ENCODE measurements at regions not wholly inside any gene's neighbourhood (a gene's known extent, or its start where the extent isn't known, plus 50 kb on each side); places are given as distances from the start of the nearest gene placed in this dataset.

- DNase-seq: no peak
These were observed 346.8 kb upstream of the POU3F2 start for GRCh38 chr6:98487612-98488011.

- DNase-seq: no peak
These were observed 336.1 kb upstream of the POU3F2 start for GRCh38 chr6:98498144-98498775.

- DNase-seq: no peak
These were observed 335.5 kb upstream of the POU3F2 start for GRCh38 chr6:98498866-98499265.

- DNase-seq: no peak
These were observed 320.2 kb upstream of the POU3F2 start for GRCh38 chr6:98514073-98514720.

GRCh38 chr6:98514796-98515195 is 319.6 kb upstream of the POU3F2 start:
- no peak for DNase-seq

- DNase-seq: no peak
These were observed 318.2 kb upstream of the POU3F2 start for GRCh38 chr6:98516206-98516605.

GRCh38 chr6:98516866-98517265 is 317.5 kb upstream of the POU3F2 start:
- no peak for DNase-seq

- no peak for DNase-seq
These were observed 308.5 kb upstream of the POU3F2 start for GRCh38 chr6:98525860-98526259.

- no peak for DNase-seq
These were observed 307.9 kb upstream of the POU3F2 start for GRCh38 chr6:98526465-98526864.

GRCh38 chr6:98529364-98529763 is 305.0 kb upstream of the POU3F2 start:
- DNase-seq: no peak

- DNase-seq: no peak
These were observed 303.6 kb upstream of the POU3F2 start for GRCh38 chr6:98530732-98531131.

GRCh38 chr6:98532004-98532403 is 302.4 kb upstream of the POU3F2 start:
- DNase-seq: no peak

GRCh38 chr6:98539741-98540140 is 294.6 kb upstream of the POU3F2 start:
- no peak for DNase-seq

- DNase-seq: no peak
These were observed 288.0 kb upstream of the POU3F2 start for GRCh38 chr6:98546376-98546775.

- no peak for DNase-seq
These were observed 287.2 kb upstream of the POU3F2 start for GRCh38 chr6:98547151-98547550.

GRCh38 chr6:98547634-98548033 is 286.7 kb upstream of the POU3F2 start:
- no peak for DNase-seq

GRCh38 chr6:98548301-98548700 is 286.1 kb upstream of the POU3F2 start:
- no peak for DNase-seq

- no peak for DNase-seq
These were observed 274.0 kb upstream of the POU3F2 start for GRCh38 chr6:98560418-98560817.

- DNase-seq: no peak
These were observed 273.5 kb upstream of the POU3F2 start for GRCh38 chr6:98560841-98561240.

- no peak for DNase-seq
These were observed 268.2 kb upstream of the POU3F2 start for GRCh38 chr6:98566126-98566525.

- DNase-seq: no peak
These were observed 261.8 kb upstream of the POU3F2 start for GRCh38 chr6:98572579-98572978.

GRCh38 chr6:98574984-98575383 is 259.4 kb upstream of the POU3F2 start:
- DNase-seq: no peak

GRCh38 chr6:98576791-98577190 is 257.6 kb upstream of the POU3F2 start:
- no peak for DNase-seq

- DNase-seq: no peak
These were observed 256.4 kb upstream of the POU3F2 start for GRCh38 chr6:98578016-98578415.

GRCh38 chr6:98579079-98579478 is 255.3 kb upstream of the POU3F2 start:
- DNase-seq: no peak
